Umbilical cord (tissue), 1 donor: ENCODE measurements at regions not wholly inside any gene's neighbourhood (a gene's known extent, or its start where the extent isn't known, plus 50 kb on each side); places are given as distances from the start of the nearest gene placed in this dataset.

ENCODE experiments used
- DNase-seq: peaks from one replicate; pipeline ENCODE4 v3.0.0-alpha.2; 2015; ENCODE audit warnings: low spot score

DNA sequence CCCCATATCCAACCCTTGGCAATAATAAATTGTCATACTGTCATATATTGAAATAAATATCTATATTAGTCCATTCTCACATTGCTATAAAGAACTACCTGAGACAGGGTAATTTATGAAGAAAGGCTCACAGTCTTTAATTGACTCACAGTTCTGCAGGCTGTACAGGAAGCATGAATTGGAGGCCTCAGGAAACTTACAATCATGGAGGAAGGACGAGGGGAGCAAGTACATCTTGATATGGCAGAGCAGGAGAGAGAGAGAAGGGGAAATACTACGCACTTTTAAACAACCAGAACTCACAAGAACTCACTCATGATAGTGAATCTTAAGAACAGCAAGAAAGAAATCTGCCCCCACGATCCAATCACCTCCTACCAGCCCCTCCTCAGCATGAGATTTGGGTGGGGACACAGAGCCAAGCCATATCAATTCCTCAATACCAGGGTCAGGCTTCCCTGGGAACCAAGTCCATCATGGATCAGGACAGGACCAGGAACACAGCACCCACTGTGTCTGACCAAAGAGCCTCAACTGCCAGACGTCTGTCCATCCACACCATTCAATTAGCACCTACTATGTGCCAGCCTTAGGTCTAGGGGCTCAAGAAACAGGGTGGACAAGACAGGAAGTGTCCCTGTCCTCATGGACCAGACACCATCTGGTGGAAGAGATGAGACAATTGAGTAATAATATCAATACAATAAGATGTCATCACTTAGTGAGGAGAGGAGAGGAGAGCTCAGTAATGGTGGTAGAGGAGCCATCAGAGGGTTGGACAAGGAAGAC lies 56.9 kb upstream of the TOP3B start:
- no peak for DNase-seq

DNA sequence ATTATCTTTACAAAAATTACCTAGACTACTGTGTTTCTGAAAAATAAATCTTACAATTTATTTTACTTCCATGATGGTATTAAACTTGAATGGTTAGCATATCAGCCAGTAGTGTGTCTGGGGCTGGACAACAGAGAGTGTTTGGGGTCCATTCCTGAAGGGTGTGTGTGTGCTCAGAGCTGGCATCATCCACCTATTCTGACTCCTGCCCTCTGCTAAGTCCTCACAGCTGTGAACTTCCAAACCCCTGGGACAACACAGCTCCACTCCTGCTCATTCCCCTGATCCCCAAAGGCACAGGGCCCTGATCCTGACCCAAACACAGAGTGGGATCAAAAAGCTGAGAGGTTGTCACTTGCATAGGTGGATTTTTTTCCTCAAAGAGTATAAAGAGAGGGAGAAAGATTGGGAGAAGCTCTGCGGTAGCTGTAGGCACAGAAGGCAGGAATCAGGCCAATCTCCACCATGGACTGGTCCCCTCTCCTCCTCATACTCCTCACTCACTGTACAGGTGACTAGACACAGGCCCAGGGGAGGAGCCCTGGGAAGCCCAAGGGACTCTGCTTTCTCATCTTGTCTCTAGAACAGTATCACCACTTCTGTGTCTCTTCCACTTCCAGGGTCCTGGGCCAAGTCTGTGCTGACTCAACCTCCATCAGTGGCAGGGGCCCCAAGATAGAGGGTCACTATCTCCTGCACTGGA lies 55.7 kb upstream of the TOP3B start:
- no peak for DNase-seq

DNA sequence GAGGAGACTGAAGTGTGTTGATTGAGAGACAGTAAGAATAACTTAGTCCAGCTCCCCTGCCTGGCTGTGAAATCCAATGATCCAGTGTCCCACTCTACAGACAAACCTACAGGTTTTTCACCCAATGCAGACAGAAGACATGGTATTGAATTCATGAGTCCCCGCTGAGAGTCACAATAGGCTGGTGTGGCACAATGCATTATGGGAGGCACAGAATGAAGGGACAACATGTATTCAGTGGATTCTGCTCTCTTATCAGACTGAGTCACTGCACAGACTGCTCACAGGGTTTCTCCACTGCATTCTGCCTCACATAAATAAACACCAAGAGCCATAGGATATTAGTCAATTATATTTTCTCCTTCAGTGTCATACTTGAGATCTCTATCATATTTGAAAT lies 55.2 kb upstream of the TOP3B start:
- DNase-seq, result no peak

DNA sequence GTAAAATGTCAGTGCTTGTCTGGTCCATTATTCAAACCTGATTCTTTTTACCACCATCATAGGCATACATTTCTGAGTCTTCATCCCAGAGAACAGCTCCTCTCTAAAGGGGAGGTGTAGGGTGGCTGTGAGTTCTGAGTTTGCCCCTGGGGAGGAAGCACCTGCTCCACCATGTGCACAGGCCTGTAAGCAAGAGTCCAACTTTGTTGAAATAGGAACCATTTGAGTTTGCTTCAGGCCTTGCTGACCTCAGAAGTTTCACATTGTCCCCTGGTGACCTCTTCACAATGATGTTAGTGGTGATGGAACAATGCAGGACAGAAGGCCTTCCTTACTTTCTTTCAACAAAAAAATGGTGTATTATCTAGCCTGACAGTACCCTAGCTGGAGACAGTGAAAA lies 54.6 kb upstream of the TOP3B start:
- DNase-seq, result no peak

DNA sequence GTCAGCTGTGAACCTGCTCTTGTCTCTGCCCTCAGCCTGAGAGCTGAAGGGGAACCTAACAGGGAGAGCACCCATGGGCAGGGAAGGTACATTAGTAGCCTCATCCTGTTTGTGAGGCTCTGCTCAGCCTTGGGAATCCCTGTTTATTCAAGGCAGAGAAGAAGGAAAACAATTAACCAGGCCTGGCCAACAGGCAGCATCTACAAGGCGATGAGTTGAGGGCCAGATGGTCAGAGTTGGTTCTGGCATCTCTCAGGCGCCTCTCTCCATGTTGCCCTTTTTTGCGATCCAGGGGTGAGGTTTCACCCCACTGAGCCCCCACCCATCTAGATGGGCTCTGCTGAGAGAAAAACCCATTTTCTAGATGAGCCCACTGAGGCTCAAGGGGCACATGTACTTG lies 54.0 kb upstream of the TOP3B start:
- no peak for DNase-seq

DNA sequence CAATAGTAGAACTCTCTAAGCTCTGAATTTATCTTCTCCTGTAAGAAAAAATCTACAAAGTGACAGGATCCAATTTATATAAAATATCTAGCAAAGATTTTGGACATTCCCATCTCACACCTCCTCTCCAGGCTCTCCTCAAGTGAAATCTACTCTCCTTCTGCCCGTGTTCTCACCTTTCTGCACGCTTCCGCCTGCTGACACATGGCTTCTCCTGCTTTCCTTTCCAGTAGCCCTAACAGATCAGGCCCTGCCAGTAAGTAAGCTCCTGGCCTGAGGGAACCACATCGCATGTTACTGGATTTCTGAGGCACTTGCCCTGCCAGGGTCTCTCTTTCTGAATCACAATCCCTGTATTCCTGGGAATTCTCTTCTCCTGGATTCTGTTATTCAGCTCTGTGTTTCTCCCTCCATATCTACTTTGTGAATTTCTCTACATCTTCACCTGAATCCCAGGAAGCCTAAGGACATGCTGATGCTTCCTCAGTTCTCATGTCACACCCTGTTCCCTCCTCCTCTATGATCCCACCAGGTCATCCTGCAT lies 53.3 kb upstream of the TOP3B start:
- no peak for DNase-seq

DNA sequence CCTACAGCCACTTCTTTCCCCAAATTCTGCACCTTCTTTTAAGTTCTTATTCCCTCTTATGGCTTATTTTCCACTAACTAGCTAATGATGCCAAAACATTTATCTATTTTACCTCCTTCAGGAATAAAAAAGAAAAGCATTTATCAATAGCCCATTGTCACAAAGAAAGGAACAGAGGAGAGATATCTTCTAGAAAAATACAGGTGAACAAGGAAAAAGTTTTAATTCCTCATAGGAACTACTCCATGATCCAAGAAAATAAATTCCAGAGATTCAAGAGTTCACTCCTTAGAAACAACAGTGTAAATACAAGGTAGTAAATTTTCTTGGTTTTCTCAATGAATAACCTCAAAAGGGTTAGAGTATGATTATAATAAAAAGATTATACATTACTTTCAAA lies 52.6 kb upstream of the TOP3B start:
- no peak for DNase-seq

DNA sequence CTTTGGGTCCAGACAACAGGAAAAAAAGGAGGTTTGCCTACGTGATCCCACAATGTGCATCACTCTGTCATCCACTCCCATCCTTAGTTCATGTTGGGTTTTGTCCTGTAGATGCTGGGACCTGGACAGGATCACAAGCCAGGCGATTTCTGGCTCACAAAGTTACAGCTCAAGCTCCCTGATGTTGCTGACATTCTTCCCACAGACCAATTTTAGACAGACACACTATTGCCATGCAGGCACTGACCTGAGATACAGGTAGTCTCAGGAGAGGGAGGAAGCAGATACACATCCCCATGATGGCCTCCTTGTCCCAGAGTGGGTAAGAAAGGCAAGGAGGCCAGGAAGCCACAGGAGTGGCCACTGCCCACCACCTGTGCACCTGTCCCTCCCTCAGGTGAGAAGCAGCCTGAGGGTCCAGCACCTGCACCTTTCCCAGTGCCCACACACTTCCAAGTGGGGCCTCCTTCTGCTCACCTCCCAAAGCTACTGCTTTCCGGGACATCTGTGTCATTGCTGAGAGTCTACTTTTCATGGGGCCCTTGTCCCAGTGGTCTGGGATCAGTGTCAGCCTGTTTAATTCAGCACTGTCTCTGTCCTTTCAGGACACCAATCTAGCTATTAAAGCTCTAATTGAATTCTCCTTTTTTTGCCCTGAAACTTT lies 52.0 kb upstream of the TOP3B start:
- no peak for DNase-seq

DNA sequence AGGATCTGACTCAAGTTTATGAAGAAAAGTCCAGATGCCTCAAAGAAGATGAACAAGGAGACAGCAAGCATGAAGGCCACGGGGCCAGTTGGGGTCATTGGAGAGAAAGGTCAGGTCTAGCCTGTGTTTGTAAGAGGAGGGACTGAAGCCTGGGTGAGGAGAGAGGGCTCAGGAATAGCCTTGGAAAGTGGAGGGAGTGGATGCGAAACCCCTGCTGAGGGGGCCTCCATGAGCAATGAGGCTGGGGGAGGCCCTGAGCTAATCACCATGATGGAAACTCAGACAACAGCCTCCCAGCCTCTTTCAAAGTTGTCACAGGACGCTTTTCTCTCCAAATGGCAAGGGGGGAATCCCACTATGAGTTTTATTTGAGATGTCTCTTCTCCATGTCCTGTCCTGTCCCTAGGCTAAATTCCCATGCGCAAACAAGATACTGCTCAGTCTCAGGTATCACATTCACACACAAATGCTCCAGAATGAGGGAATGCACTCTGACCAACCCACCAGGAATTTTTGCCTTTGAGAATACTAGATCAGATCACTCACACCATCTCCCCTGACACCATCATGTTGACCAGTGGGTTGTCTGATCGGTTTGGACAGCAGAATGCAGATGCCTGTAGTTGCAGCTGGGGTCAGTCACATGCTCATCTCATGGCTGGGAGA lies 51.3 kb upstream of the TOP3B start:
- no peak for DNase-seq

DNA sequence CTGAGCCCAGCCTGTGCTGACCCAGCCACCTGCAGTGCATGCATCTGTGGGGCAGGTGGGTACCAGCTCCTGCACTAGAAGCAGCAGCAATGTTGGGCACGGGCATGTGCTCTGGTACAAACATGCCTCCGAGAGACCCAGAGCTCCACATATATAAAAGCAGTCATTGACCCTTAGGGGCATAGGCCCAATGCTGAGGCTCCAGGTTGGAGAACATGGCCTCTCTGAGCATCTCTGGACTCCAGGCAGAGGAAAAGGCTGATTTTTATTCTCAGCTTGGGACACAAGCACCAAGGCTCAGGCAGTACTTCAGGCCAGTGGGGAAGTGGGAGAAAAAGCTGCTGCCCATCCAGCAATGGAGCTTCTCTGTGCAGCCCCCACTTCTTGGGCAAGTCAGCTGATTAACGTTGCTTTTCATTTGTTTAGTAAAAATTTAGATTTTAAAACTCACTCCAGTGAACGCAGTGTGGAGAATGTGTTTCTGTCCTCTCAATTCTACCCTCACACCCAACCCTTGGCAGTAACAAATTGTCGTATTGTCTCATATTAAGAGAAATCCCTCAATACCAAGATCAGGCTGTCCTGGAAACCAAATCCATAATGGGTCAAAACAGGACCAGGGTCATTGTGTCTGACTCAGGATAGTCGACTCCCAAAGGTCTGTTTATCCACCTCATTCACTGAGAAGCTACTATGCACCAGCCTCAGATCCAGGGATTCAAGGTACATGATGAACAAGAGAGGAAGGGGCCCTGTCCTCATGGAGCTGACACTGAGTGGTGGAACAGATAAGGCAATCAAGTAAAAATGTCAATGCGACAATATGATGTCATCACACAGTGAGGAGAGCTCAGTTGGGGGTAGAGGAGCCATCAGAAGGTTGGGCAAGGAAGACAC lies 50.6 kb upstream of the TOP3B start:
- DNase-seq, result no peak

DNA sequence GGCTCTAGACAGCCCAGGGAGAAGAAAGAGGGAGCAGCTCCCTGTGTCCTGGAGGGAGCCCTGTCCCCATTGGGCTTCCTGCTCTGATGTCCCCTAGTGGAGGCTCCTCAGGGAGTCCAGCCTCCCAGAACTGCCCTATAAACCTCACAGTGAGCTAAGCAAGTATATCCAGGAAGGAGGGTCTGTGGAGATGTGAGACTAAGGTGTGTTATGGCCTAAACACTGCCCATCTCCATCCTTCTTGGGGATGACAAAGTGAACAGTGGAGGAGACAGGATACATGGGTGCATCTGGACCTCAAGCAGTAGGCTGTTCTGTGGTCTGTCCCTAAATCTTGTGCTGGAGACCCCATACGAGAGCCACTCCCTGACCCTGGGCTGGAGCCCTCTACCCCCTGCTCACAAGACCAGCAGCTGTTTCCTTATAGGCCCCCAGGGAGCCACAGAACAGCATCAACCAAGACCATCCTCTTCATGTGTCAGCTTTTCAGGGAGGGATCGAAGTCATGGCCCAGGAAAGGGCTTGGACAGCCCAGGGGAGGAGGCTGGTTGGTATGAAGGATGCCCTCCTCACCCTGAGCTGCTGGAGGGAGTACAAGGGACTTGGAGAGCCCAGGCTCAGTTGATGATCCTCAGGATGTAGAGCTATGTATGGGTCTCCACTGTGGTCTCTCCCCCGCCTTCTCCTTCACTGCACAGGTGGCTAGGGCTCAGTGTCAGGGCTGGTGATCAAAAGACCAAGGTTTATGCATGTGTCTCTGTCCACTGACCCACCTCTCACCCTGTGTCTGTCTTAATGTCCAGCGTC lies 49.7 kb upstream of the TOP3B start:
- no peak for DNase-seq
